H9 (cell line): ENCODE measurements at regions not wholly inside any gene's neighbourhood (a gene's known extent, or its start where the extent isn't known, plus 50 kb on each side); places are given as distances from the start of the nearest gene placed in this dataset.
A peak's percentile ranks its signal among the peaks of the same experiment; 100 is the strongest.

Experiments used
- DNase-seq: peaks from one replicate; pipeline ENCODE4 v3.0.0-alpha.2; 2017
- H2AFZ ChIP-seq: one replicate; pipeline ENCODE4 v1.6.1; 2013; ENCODE audit warnings: mild to moderate bottlenecking, low read length, control low read depth, moderate library complexity
- H2AK5ac ChIP-seq: 2 replicates; pipeline ENCODE4 v1.6.1; 2013; ENCODE audit warnings: low read length, control low read depth, mixed read lengths; ENCODE audit not compliant: insufficient read length
- H2BK120ac ChIP-seq: one replicate; pipeline ENCODE4 v1.6.1; 2013; ENCODE audit warnings: low read depth, mild to moderate bottlenecking, low read length, control low read depth, inconsistent platforms; ENCODE audit not compliant: poor library complexity, severe bottlenecking
- H2BK12ac ChIP-seq: 2 replicates; pipeline ENCODE4 v1.6.1; 2013; ENCODE audit warnings: low read length, control low read depth, mixed read lengths, low read depth; ENCODE audit not compliant: insufficient read length
- H2BK15ac ChIP-seq: 2 replicates; pipeline ENCODE4 v1.6.1; 2013; ENCODE audit warnings: low read depth, low read length, control low read depth
- H2BK20ac ChIP-seq: one replicate; pipeline ENCODE4 v1.6.1; 2013; ENCODE audit warnings: low read depth, mild to moderate bottlenecking, low read length, control low read depth, inconsistent platforms; ENCODE audit not compliant: poor library complexity, severe bottlenecking
- H2BK5ac ChIP-seq: 2 replicates; pipeline ENCODE4 v1.6.1; 2013; ENCODE audit warnings: low read length, control low read depth, mixed read lengths; ENCODE audit not compliant: insufficient read length
- H3K14ac ChIP-seq: 2 replicates; pipeline ENCODE4 v1.6.1; 2013; ENCODE audit warnings: low read length, control low read depth; ENCODE audit not compliant: insufficient read depth
- H3K18ac ChIP-seq: 2 replicates; pipeline ENCODE4 v1.6.1; 2013; ENCODE audit warnings: low read depth, mild to moderate bottlenecking, mixed read lengths, low read length, control low read depth; ENCODE audit not compliant: insufficient read length
- H3K23ac ChIP-seq: 2 replicates; pipeline ENCODE4 v1.6.1; 2013; ENCODE audit warnings: low read length, control low read depth, mixed read lengths, low read depth; ENCODE audit not compliant: insufficient read length
- H3K23me2 ChIP-seq: 2 replicates; pipeline ENCODE4 v1.6.1; 2013; ENCODE audit warnings: low read depth, mild to moderate bottlenecking, mixed read lengths, low read length, control low read depth; ENCODE audit not compliant: insufficient read length, poor library complexity, severe bottlenecking
- H3K27ac ChIP-seq: 2 replicates; pipeline ENCODE4 v1.5.1; 2013; ENCODE audit warnings: low read length, control low read depth, mixed read lengths, low read depth; ENCODE audit not compliant: insufficient read length
- H3K27me3 ChIP-seq: 2 replicates; pipeline ENCODE4 v1.6.1; 2013; ENCODE audit warnings: low read length, control low read depth, inconsistent platforms; ENCODE audit not compliant: insufficient read depth
- H3K4ac ChIP-seq: 2 replicates; pipeline ENCODE4 v1.6.1; 2013; ENCODE audit warnings: low read depth, mild to moderate bottlenecking, control low read depth, inconsistent platforms, low read length, moderate library complexity
- H3K4me1 ChIP-seq: 2 replicates; pipeline ENCODE4 v1.6.1; 2013; ENCODE audit warnings: low read length, control low read depth, inconsistent platforms; ENCODE audit not compliant: insufficient read depth
- H3K4me2 ChIP-seq: 2 replicates; pipeline ENCODE4 v1.6.1; 2013; ENCODE audit warnings: low read length, control low read depth, mixed read lengths; ENCODE audit not compliant: insufficient read length, insufficient read depth
- H3K56ac ChIP-seq: 2 replicates; pipeline ENCODE4 v1.6.1; 2013; ENCODE audit warnings: low read depth, mild to moderate bottlenecking, mixed read lengths, low read length, control low read depth; ENCODE audit not compliant: insufficient read length
- H3K79me1 ChIP-seq: 2 replicates; pipeline ENCODE4 v1.6.1; 2013; ENCODE audit warnings: low read depth, mild to moderate bottlenecking, moderate library complexity, low read length, control low read depth, inconsistent platforms; ENCODE audit not compliant: insufficient read depth, poor library complexity, severe bottlenecking
- H3K79me2 ChIP-seq: 2 replicates; pipeline ENCODE4 v1.6.1; 2013; ENCODE audit warnings: low read length, control low read depth, inconsistent platforms; ENCODE audit not compliant: insufficient read depth
- H3K9ac ChIP-seq: 2 replicates; pipeline ENCODE4 v1.6.1; 2013; ENCODE audit warnings: low read length, control low read depth, mixed read lengths; ENCODE audit not compliant: insufficient read length; ENCODE audit errors: extremely low read depth
- H3K9me3 ChIP-seq: one replicate; pipeline ENCODE4 v1.6.1; 2013; ENCODE audit warnings: low read depth, low read length, inconsistent platforms; ENCODE audit not compliant: control insufficient read depth
- H3T11ph ChIP-seq: one replicate; pipeline ENCODE4 v1.6.1; 2013; ENCODE audit warnings: mild to moderate bottlenecking, low read length, control low read depth, inconsistent platforms
- H4K20me1 ChIP-seq: one replicate; pipeline ENCODE4 v1.6.1; 2013; ENCODE audit not compliant: control insufficient read depth, insufficient read length, insufficient read depth
- H4K5ac ChIP-seq: 2 replicates; pipeline ENCODE4 v1.6.1; 2013; ENCODE audit warnings: low read depth, mild to moderate bottlenecking, mixed read lengths, low read length, control low read depth; ENCODE audit not compliant: insufficient read length
- H4K8ac ChIP-seq: replicated peaks from 2 replicates; pipeline ENCODE4 v1.6.1; 2013; ENCODE audit warnings: low read length, control low read depth, mixed read lengths, low read depth; ENCODE audit not compliant: insufficient read length
- H4K91ac ChIP-seq: 2 replicates; pipeline ENCODE4 v1.6.1; 2013; ENCODE audit warnings: low read depth, mild to moderate bottlenecking, moderate library complexity, mixed read lengths, low read length, control low read depth; ENCODE audit not compliant: insufficient read length
- H3K27ac Mint-ChIP-seq, 3 experiments: 2 replicates in 2 of 3; 3 replicates in 1 of 3; pipeline ENCODE4 v1.8.0; 2020 to 2021; ENCODE audit warnings: mixed read lengths in 3 of 3, mild to moderate bottlenecking in 1 of 3, moderate library complexity in 1 of 3
- H3K27me3 Mint-ChIP-seq: 2 replicates; pipeline ENCODE4 v1.8.0; 2021; ENCODE audit warnings: low read depth, mild to moderate bottlenecking, moderate library complexity, mixed read lengths
- H3K36me3 Mint-ChIP-seq, 3 experiments: 2 replicates in 2 of 3; 3 replicates in 1 of 3; pipeline ENCODE4 v1.8.0; 2020 to 2021; ENCODE audit warnings: low read depth in 3 of 3, mixed read lengths in 3 of 3; ENCODE audit not compliant: insufficient read depth in 1 of 3
- H3K4me1 Mint-ChIP-seq, 2 experiments: 2 replicates each; pipeline ENCODE4 v1.8.0; 2020; ENCODE audit warnings: mixed read lengths in 2 of 2
- H3K4me3 Mint-ChIP-seq, 2 experiments: 2 replicates in 1 of 2; 3 replicates in 1 of 2; pipeline ENCODE4 v1.8.0; 2020 to 2021; ENCODE audit warnings: mild to moderate bottlenecking in 2 of 2, mixed read lengths in 2 of 2, moderate library complexity in 1 of 2
- H3K9me3 Mint-ChIP-seq, 2 experiments: 2 replicates in 1 of 2; 3 replicates in 1 of 2; pipeline ENCODE4 v1.8.0; 2020; ENCODE audit warnings: mild to moderate bottlenecking in 2 of 2, mixed read lengths in 2 of 2, moderate library complexity in 1 of 2
- WGBS: extraction: QIAGEN DNeasy Blood & Tissue Kit; methylation state at CpG from one replicate; pipeline ENCODE4 v1.1.7; 2013; ENCODE audit warnings: missing lambda C conversion rate, low lambda C conversion rate, mixed read lengths; ENCODE audit not compliant: insufficient read length; ENCODE audit errors: extremely low coverage; 5-methylcytosine and 5-hydroxymethylcytosine counted together
- TF ChIP-seq, protein P1 (sequence below): fragments of 200-600 bp; sonication (generic); conservative IDR thresholded peaks from 3 replicates; pipeline ENCODE4 v1.8.0; 2021; ENCODE audit warnings: antibody characterized with exemption, mild to moderate bottlenecking

DNA sequence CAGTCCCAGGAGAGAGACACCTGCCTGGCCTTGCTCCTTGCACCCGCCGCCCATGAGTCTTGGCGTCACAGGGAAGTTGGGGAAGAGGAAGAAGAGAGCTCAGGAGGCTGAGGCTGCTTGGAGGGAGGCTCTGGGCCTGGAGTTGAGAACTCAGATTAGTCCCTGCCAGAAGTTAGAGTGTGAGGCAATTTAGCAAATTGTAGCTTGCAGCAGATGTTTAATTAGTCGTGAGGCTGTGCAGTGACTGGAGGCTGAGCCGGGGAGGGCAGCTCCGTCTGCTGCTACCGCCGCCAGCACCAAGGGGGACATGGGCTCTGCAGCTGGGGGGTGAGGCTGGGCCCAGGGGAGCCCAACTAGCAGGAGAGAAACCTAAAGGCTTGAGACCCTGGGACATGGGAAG is 738.3 kb upstream of the EEF2KMT start:
- Histone ChIP-seq H2AK5ac (no peak overlapping the region), H2BK12ac (no peak overlapping the region), H4K91ac (no peak overlapping the region), H2BK15ac (no peak overlapping the region), H3K4me1 (peaks cover 1% of the 10 kb centered on the region; the same call in 1 of the 2 replicates), H2AFZ (no peak overlapping the region), H3K79me2 (no peaks in the 10 kb centered on the region), H3K9ac (no peak overlapping the region), H4K5ac (no peak overlapping the region), H3K4me2 (no peak overlapping the region), H3K18ac (no peak overlapping the region), H3K23me2 (no peaks in the 10 kb centered on the region), H4K20me1 (no peaks in the 10 kb centered on the region), H2BK5ac (no peak overlapping the region), H3K9me3 (no peaks in the 10 kb centered on the region), H4K8ac (no peak overlapping the region), H3K79me1 (no peaks in the 10 kb centered on the region), H3K14ac (no peak overlapping the region), H3K56ac (no peak overlapping the region), H3K23ac (no peak overlapping the region), H3K4ac (no peak overlapping the region), H2BK20ac (no peak overlapping the region), H3K27ac (no peak overlapping the region), H3K27me3 (no peaks in the 10 kb centered on the region), H2BK120ac (no peak overlapping the region), H3T11ph (no peak overlapping the region)
- TF ChIP-seq, protein P1, sequence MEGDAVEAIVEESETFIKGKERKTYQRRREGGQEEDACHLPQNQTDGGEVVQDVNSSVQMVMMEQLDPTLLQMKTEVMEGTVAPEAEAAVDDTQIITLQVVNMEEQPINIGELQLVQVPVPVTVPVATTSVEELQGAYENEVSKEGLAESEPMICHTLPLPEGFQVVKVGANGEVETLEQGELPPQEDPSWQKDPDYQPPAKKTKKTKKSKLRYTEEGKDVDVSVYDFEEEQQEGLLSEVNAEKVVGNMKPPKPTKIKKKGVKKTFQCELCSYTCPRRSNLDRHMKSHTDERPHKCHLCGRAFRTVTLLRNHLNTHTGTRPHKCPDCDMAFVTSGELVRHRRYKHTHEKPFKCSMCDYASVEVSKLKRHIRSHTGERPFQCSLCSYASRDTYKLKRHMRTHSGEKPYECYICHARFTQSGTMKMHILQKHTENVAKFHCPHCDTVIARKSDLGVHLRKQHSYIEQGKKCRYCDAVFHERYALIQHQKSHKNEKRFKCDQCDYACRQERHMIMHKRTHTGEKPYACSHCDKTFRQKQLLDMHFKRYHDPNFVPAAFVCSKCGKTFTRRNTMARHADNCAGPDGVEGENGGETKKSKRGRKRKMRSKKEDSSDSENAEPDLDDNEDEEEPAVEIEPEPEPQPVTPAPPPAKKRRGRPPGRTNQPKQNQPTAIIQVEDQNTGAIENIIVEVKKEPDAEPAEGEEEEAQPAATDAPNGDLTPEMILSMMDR: no peak
- Mint-ChIP-seq H3K36me3 (no peaks in the 10 kb centered on the region), H3K4me3 (no peak overlapping the region), H3K4me1 (peaks cover 9% of the 10 kb centered on the region in 2 experiments), H3K27me3 (peaks cover 2% of the 10 kb centered on the region; the same call in 1 of the 2 replicates), H3K9me3 (no peaks in the 10 kb centered on the region), H3K27ac (peak overlapping the region in 1 of 3 experiments; percentile 4; a peak in 1 of 7 replicates)
- no peak for DNase-seq
- no CpG with 5 or more reads among the region's 8 CpGs for WGBS
